NCI-H526 treated with DMSO at 0.1 percent for 48 hours (cell line): ENCODE measurements at regions not wholly inside any gene's neighbourhood (a gene's known extent, or its start where the extent isn't known, plus 50 kb on each side); places are given as distances from the start of the nearest gene placed in this dataset.

ENCODE experiments used
- DNase-seq: peaks from one replicate; lab custom pipeline; 2025; lab: John Stamatoyannopoulos, UW

- DNase-seq = no peak
Observed at GRCh38 chr4:23166919-23167318, 474.2 kb downstream of the GBA3 start.

GRCh38 chr4:23166407-23166806, 473.7 kb downstream of the GBA3 start:
- no peak for DNase-seq

GRCh38 chr4:23165669-23166068, 472.9 kb downstream of the GBA3 start:
- DNase-seq = no peak

- no peak for DNase-seq
Observed at GRCh38 chr4:23163647-23164436, 471.1 kb downstream of the GBA3 start.

GRCh38 chr4:23162275-23162674, 469.5 kb downstream of the GBA3 start:
- DNase-seq = no peak

- no peak for DNase-seq
Observed at GRCh38 chr4:23161787-23162186, 469.1 kb downstream of the GBA3 start.

- DNase-seq = no peak
Observed at GRCh38 chr4:23153076-23153475, 460.3 kb downstream of the GBA3 start.

- DNase-seq = no peak
Observed at GRCh38 chr4:23149815-23150214, 457.1 kb downstream of the GBA3 start.

- DNase-seq = no peak
Observed at GRCh38 chr4:23144707-23145106, 452.0 kb downstream of the GBA3 start.

GRCh38 chr4:23135792-23136645, 443.3 kb downstream of the GBA3 start:
- DNase-seq = peak; percentile 7

- DNase-seq = no peak
Observed at GRCh38 chr4:23134331-23134730, 441.6 kb downstream of the GBA3 start.

- no peak for DNase-seq
Observed at GRCh38 chr4:23130845-23131244, 438.1 kb downstream of the GBA3 start.

- no peak for DNase-seq
Observed at GRCh38 chr4:23125118-23125517, 432.4 kb downstream of the GBA3 start.

GRCh38 chr4:23122666-23123400, 430.1 kb downstream of the GBA3 start:
- no peak for DNase-seq

GRCh38 chr4:23120374-23120773, 427.6 kb downstream of the GBA3 start:
- DNase-seq = no peak

GRCh38 chr4:23117826-23118225, 425.1 kb downstream of the GBA3 start:
- DNase-seq = no peak

GRCh38 chr4:23114538-23114937, 421.8 kb downstream of the GBA3 start:
- no peak for DNase-seq

- DNase-seq = no peak
Observed at GRCh38 chr4:23113104-23113503, 420.4 kb downstream of the GBA3 start.

- no peak for DNase-seq
Observed at GRCh38 chr4:23106516-23106915, 413.8 kb downstream of the GBA3 start.

- DNase-seq = no peak
Observed at GRCh38 chr4:23105759-23106370, 413.1 kb downstream of the GBA3 start.

- DNase-seq = no peak
Observed at GRCh38 chr4:23097251-23097650, 404.5 kb downstream of the GBA3 start.

GRCh38 chr4:23091711-23092110, 399.0 kb downstream of the GBA3 start:
- DNase-seq = no peak
